ENCODE measurements at regions not wholly inside any gene's neighbourhood (a gene's known extent, or its start where the extent isn't known, plus 50 kb on each side); places are given as distances from the start of the nearest gene placed in this dataset.

DNA sequence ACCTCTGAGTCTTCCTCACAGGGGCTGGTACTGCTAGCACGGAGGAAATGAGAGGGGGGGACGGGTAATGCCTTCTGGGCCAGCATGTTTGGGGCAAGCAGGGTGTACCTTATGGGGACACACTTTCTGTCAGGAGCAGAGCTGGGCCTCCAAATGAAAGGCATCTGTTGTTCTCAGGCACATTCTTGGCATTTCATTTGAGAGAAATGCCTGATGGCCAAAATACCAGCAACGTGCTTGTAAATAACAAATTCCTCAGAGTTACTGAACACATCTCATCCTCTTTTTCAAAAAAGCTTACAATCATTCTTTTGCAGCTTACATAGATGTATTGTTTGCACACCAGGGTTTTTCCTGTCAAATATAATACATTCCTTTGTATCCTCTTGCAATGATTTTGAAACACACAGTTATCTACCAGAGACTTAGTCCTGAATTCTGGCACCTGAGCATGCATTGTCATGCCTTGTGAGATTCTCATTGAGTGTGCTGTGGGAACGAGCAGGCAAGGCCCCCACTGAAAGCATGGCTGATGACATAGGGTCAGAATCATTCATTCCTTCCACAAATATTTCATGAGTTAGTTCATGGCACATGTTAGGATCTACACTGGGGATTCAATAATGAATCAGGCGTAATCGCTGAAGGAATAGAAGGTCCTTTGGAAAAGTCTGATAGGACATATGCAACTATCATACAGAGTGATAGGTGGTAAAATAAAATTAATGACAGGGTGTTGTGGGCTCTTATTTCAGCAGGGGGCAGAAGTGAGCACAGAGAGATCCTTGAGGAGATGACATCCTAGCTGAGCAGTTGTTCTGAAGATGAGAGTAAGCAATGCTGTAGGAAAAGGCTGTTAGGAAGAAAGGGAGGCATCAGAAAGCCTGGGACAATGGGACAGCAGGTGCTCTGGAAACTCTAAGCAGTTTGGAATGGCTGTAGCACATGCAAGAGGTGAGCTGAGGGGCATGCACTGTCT is 260.9 kb upstream of the TUT7 start:
- H3K79me2 ChIP-seq (ENCODE audit: control insufficient read depth, insufficient read depth, low read length) = no peaks in the 10 kb centered on the region
- DNase-seq (ENCODE audit: extremely low read depth in 1 of 4, low spot score in 3 of 4) (peak; percentile 9 to 23 (median 17)), FAIRE-seq (no peak), ATAC-seq (peak; percentile 49; the same call in 1 of the 3 replicates)
- in situ Hi-C loops (cut with MboI) = no loop called here
- ChIA-PET POLR2A (no interaction called here), CTCF (ENCODE audit: low intra/inter-chr PET ratio) (no interaction called here)
- no peak overlapping the region for H2AFZ ChIP-seq (ENCODE audit: low read depth, low read length)
- H3K27ac ChIP-seq (ENCODE audit: extremely low read depth, low read depth, low read length) = no peak overlapping the region
- H4K20me1 ChIP-seq (replicated peaks; ENCODE audit: control insufficient read depth, insufficient read depth, low read length) = no peaks in the 10 kb centered on the region
- intact Hi-C loops (cut with micrococcal nuclease) = no loop called here
- no peak overlapping the region for H3K4me3 ChIP-seq
- H3K9ac ChIP-seq (ENCODE audit: insufficient read depth in 1 of 2, low read depth in 2 of 2, low read length in 2 of 2) = no peak overlapping the region
- H3K9me1 ChIP-seq (ENCODE audit: control insufficient read depth, insufficient read depth, low read length) = no peaks in the 10 kb centered on the region
- H3K4me2 ChIP-seq (ENCODE audit: insufficient read depth, low read length) = no peak overlapping the region
- 2% methylated on average over 4 of the region's 6 CpGs for WGBS (ENCODE audit: insufficient coverage, low coverage, missing lambda C conversion rate)
- no peaks in the 10 kb centered on the region for H3K36me3 ChIP-seq (ENCODE audit: control insufficient read depth, insufficient read depth, low read length)
- BruUV-seq (replicated peaks) = no TSS peak
- TF ChIP-seq, protein P1, sequence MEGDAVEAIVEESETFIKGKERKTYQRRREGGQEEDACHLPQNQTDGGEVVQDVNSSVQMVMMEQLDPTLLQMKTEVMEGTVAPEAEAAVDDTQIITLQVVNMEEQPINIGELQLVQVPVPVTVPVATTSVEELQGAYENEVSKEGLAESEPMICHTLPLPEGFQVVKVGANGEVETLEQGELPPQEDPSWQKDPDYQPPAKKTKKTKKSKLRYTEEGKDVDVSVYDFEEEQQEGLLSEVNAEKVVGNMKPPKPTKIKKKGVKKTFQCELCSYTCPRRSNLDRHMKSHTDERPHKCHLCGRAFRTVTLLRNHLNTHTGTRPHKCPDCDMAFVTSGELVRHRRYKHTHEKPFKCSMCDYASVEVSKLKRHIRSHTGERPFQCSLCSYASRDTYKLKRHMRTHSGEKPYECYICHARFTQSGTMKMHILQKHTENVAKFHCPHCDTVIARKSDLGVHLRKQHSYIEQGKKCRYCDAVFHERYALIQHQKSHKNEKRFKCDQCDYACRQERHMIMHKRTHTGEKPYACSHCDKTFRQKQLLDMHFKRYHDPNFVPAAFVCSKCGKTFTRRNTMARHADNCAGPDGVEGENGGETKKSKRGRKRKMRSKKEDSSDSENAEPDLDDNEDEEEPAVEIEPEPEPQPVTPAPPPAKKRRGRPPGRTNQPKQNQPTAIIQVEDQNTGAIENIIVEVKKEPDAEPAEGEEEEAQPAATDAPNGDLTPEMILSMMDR (IDR thresholded peaks at IDR 0.05 in 2 of 3, conservative IDR thresholded peaks at IDR 0.05 in 1 of 3; ENCODE audit: insufficient read depth in 2 of 3, low read depth in 1 of 3, low read length in 3 of 3) = peak; percentile 18 to 49 (median 49); a peak in 4 of 6 replicates
- TF ChIP-seq SMC3 (conservative IDR thresholded peaks at IDR 0.05; ENCODE audit: insufficient read depth, low read depth, low read length) (peak; percentile 24; the same call in 1 of the 2 replicates), POLR2H (tag; IDR thresholded peaks at IDR 0.05; ENCODE audit: low read depth) (no peak), RAD21 (CRISPR knock-in tag; conservative IDR thresholded peaks at IDR 0.05 in 1 of 2, IDR thresholded peaks at IDR 0.05 in 1 of 2) (peak in 1 of 2 experiments; percentile 27; a peak in 1 of 4 replicates), C11orf30 (IDR thresholded peaks at IDR 0.05; ENCODE audit: low read depth) (no peak)
- TF ChIP-seq, protein P2, sequence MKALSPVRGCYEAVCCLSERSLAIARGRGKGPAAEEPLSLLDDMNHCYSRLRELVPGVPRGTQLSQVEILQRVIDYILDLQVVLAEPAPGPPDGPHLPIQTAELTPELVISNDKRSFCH (CRISPR knock-in tag; IDR thresholded peaks at IDR 0.05) = no peak
- TF ChIP-seq, protein P2 (tag; IDR thresholded peaks at IDR 0.05) = no peak
- H3K27me3 ChIP-seq (ENCODE audit: control insufficient read depth in 2 of 2, insufficient read depth in 2 of 2, low read length in 2 of 2) = no peaks in the 10 kb centered on the region
- H3K9me3 ChIP-seq (replicated peaks; ENCODE audit: control insufficient read depth, insufficient read depth, low read depth, low read length) = no peaks in the 10 kb centered on the region
- H3K4me1 ChIP-seq (replicated peaks in 1 of 2; ENCODE audit: control insufficient read depth in 2 of 2, insufficient read depth in 2 of 2, low read length in 2 of 2) = no peaks in the 10 kb centered on the region; a peak in 1 of 5 replicates

All from K562 (cell line).